GM19468 (cell line): ENCODE measurements at regions not wholly inside any gene's neighbourhood (a gene's known extent, or its start where the extent isn't known, plus 50 kb on each side); places are given as distances from the start of the nearest gene placed in this dataset.

Experiments
- ATAC-seq: cut with Tn5 transposase; IDR thresholded peaks from one replicate; pipeline ENCODE4 v1.9.1; 2021; ENCODE audit warnings: mild to moderate bottlenecking, moderate library complexity, moderate number of reproducible peaks; ENCODE audit not compliant: unreplicated experiment; ENCODE audit errors: extremely low read depth

DNA sequence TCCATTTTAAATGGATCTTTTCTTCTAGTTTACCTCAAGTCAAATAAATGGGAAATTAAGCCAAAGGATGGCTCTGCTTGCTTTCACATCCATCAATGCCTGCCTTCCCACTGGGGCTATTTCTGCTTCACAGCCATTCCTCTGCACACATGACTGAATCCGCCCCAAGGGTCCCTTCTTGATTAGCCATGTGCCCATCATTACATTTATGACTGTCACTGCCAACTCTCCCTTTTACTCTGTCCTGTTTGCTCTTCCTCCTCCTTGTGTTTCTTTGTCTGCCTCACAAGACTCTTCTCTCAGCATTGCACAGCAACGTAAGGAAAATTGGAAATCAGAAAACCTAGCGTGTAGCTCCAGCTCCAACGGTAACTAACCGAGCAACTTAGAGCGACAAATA is 410.2 kb downstream of the TBC1D4 start:
- ATAC-seq: no peak

DNA sequence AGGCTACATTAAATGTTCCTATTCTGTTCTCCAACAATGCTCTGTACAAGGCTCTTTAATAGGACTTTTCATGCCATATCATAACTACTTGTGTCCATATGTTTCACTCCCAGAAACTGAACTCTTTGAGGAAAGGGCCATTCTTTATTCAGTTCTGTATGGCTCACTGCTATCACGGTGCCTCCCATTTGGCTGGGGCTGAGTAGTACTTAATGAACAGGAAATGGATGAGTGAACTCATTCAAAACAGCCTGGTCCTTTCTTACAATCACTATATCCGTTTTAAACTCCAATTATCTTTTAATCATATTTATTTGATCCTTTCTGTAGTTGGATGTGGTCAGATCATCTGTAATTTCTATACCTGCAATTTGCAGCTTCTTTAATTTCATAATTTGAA is 410.6 kb downstream of the TBC1D4 start:
- ATAC-seq: no peak

DNA sequence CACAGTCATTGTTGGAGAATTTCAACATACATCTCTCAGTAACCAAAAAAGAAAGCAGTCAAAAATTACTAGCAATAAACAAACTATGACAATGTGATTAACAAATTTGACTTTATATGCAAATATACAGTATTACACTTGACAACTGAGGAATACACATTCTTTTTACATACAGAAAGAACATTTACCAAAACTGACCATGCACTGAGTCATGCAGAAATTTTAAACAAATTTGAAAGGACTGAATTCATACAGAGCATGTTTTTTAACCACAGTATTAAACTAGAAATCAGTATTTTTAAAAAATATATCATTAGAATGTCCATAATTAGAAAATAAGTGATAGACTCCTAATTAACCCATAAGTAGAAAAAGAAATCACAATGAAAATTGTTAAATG is 420.1 kb downstream of the TBC1D4 start:
- ATAC-seq: no peak

GRCh38 chr13:75055296-75055695 is 426.7 kb downstream of the TBC1D4 start:
- ATAC-seq: no peak

- no peak for ATAC-seq
Observed at GRCh38 chr13:75052616-75053015, 429.4 kb downstream of the TBC1D4 start.

DNA sequence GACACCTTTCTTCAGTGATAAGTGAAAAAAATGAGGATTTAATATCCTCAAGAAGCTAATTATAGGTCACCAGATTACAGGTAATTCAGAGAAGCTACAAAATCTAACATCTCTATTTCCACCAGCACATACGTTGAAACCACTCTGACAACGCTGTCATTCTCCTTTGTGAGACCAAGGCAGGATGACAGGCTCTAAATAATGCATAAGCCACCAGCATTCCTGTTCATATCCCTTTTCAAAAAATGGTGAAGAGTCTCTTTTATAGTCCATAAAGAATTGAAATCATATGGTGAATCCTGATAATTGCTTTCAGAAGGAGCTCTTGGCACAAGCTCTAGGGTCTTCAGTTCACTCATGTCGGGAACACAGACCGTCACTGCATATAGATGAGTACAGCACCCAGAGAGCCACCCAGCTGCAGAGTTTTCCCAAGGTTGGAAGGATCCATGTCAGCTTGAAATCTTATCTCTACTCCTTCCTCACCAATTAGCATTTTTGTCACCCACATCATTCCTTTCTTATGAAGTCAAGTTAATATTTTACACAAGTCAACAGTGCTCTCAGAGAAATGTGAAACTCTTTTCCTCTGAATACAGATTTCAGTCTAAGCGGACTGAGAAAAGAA is 431.4 kb downstream of the TBC1D4 start:
- no peak for ATAC-seq

DNA sequence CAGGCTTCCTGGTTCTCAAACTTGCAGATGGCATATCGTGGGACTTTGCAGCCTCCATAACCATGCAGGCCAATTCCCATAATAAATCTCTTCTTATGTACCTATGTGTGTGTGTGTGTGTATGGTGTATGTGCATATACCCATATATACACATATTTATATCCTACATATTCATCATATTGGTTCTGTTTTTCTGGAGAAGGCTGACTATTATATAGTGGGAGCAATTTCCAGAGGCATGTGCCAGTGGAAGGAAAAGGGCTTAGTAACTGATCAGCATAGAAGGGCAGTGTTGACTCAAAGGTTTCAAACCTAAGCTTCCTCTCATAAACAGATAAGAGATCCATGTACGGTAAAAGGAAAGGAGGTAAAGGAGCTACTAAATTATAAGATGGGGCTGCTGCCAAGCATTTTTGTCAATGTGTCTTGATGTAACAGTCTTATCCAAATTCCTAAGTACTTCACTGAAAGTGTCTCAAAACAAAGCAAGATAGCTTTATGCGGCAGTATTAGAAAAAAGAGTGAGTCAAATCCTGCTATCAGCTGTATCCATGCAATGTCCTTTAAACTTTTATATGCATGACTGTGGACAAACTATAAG is 432.1 kb downstream of the TBC1D4 start:
- ATAC-seq: no peak

DNA sequence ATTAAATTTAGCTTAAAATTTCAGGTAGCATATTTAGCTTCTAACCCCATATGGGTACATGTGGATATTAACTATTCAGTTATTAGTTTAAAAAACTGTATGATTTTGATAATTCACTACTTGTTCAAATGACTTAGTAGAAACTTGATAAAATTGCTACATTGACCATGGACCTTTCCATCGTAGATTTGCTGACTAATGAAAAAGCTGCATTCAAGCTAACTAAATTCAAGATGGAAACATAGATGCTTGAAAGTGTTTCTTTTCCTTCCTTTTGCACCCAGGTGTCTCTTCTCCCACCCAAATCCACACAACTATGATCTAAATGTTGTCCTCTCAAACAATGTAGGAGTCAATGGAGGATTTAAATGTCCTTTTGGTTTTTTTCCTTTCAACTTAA is 439.2 kb downstream of the TBC1D4 start:
- ATAC-seq: no peak

- no peak for ATAC-seq
Observed at GRCh38 chr13:75038393-75039113, 443.4 kb downstream of the TBC1D4 start.

GRCh38 chr13:75025956-75026355 is 456.0 kb downstream of the TBC1D4 start:
- no peak for ATAC-seq

DNA sequence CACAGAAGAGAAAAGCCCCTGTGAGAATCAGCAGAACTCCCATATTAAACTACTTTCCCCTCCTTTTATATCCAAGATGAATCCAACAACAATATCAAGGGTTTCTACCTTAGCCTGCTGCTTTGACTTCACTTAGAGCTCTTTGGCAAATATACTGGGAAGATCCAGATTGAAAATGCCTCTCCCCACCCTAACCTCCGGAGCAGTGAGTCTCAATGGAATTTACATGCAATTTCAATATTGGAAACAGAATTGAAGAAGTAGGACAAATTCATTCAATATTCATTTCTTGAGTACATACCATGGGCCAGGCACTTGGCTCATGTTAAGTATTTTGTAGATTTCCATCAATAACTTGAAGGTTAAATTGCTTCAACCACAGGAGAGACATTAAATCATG is 457.4 kb downstream of the TBC1D4 start:
- ATAC-seq: no peak

GRCh38 chr13:75023609-75024008 is 458.4 kb downstream of the TBC1D4 start:
- no peak for ATAC-seq

DNA sequence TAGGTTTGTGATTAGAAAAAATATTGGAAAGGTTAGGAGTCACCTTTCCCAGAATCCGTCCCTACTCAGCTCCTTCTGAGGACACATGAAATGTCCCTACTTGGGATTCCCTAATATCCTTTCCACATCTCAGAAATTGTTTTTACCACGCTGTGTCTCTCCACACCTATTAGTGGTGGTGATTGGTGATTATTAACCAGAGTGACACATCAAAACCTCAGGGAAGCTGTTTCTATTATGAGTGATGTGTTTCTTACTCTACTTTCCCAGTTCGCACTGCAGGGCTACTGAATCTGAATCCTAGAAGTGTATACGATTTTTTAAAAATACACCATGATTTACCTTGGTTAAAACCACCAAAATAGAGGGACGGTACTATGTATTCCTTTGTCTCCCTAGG is 460.8 kb downstream of the TBC1D4 start:
- ATAC-seq: no peak

DNA sequence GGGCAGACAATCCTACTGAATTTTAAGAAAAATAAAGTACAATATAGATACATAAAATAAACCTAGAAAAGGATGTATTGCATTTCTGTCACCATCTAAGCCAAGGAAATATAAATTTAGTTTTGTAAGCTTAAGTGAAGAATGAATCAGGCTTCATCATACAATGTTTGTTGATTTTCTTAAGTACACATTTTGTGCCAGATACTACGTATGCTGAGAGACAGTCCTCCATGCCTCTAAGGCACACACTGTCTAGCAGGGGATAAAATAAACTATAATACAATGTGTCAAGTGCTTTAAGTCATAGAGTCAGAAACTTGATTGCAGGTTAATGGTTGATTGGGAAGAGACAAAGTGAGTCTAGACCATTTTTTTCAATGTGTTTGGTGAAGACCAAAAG is 465.7 kb downstream of the TBC1D4 start:
- no peak for ATAC-seq

- ATAC-seq: no peak
Observed at GRCh38 chr13:75013818-75014217, 468.2 kb downstream of the TBC1D4 start.

- ATAC-seq: no peak
Observed at GRCh38 chr13:75010941-75011340, 471.0 kb downstream of the TBC1D4 start.

DNA sequence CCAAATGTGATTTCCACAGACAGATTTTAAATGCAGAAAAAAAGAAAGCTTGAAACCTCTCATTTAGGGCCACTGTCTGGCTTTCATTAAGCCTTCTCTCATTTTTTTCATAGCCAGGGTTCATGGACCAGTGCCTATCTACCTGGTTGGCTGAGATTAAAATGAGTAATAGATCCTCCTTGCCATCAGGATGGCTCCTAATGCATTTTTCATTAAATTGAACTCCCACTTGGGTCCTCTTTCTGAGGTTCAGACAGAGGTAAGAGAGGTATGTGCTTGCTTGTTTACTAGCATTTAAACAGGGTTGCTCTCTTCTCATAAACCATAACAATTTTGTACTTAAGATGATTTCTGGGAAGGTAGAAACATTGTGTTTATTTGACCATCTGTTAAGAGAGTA is 473.0 kb downstream of the TBC1D4 start:
- no peak for ATAC-seq

DNA sequence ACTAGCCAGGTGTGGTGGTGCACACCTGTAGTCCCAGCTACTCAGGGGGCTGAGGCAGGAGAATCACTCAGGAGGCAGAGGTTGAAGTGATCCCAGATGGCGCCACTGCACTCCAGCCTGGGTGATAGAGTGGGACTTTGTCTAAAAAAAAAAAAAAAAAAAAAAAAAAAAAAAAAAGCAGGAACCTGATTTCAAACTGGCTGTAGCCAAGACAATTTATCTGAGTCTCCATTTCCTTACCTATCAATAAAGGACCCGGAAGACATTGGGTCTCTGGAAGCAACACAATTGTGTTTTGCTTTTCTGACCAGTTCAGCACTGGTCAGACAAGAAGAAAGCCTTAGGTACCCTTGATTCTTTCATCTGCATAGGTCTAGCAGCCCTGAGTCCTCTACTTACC is 491.0 kb downstream of the TBC1D4 start:
- ATAC-seq: no peak

DNA sequence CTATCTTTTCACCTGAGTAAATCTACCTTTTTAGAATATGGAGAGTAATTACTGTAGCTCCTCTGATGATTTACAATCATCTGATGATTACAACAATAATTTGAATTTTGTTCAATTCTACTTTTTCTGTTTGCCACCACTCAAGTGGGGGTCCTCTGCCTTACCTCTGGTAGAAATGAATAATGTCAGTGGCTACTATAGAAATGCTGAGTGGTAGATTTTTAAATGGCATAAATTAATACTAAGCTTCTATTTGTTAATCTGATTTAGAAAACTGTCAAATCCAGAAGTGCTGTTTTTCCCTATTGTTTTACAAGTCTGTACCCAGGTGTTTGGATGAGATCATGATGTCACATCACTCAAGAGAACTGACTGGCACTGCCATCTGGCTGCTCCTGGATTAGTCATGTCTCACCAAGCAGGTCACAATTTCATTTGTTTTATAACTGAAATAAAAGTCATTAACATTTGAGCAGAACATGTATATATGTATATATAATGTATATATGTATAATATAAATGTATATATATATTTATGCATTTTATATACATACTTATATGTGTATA is 494.8 kb downstream of the TBC1D4 start:
- ATAC-seq: no peak

GRCh38 chr13:74986609-74987008 is 495.4 kb downstream of the TBC1D4 start:
- ATAC-seq: no peak

DNA sequence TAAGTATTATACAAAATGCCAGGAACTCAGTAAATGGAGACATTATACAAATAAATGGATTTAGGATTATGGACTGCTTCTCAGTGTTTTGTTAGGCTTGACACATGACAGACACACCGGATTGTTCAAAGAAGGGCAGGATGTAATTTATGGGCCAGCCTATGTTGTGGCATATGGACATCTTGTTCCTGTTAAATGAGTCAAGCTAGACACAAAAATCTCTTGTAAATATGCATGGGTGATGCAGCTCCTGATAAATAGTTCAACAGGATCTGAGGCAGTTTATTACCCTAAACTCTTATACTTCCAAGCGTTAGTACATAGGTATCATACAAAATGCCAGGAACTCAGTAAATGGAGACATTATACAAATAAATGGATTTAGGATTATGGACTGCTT is 502.3 kb downstream of the TBC1D4 start:
- ATAC-seq: no peak
